GM21825 (cell line): ENCODE measurements at regions not wholly inside any gene's neighbourhood (a gene's known extent, or its start where the extent isn't known, plus 50 kb on each side); places are given as distances from the start of the nearest gene placed in this dataset.

Experiments
- ATAC-seq: cut with Tn5 transposase; IDR thresholded peaks from one replicate; pipeline ENCODE4 v1.9.1; 2021; ENCODE audit warnings: mild to moderate bottlenecking, moderate library complexity; ENCODE audit not compliant: unreplicated experiment

GRCh38 chr6:37556881-37557644 is 57.4 kb upstream of the CCDC167 start:
- ATAC-seq = peak; percentile 31

- ATAC-seq = no peak
These were observed 55.5 kb upstream of the CCDC167 start for GRCh38 chr6:37555040-37555781.

GRCh38 chr6:37554480-37554819 is 54.8 kb upstream of the CCDC167 start:
- ATAC-seq = no peak

GRCh38 chr6:37552267-37552666 is 52.6 kb upstream of the CCDC167 start:
- ATAC-seq = no peak

GRCh38 chr6:37551867-37552266 is 52.2 kb upstream of the CCDC167 start:
- no peak for ATAC-seq

GRCh38 chr6:37551446-37551845 is 51.8 kb upstream of the CCDC167 start:
- ATAC-seq = no peak

GRCh38 chr6:37551002-37551401 is 51.3 kb upstream of the CCDC167 start:
- no peak for ATAC-seq

- ATAC-seq = no peak
These were observed 50.6 kb upstream of the CCDC167 start for GRCh38 chr6:37550191-37550831.

GRCh38 chr6:37549558-37549957 is 49.9 kb upstream of the CCDC167 start:
- no peak for ATAC-seq
